KMS-11 (cell line): ENCODE measurements at regions not wholly inside any gene's neighbourhood (a gene's known extent, or its start where the extent isn't known, plus 50 kb on each side); places are given as distances from the start of the nearest gene placed in this dataset.

Experiments used
- H2AFZ ChIP-seq: fragments of 200-600 bp; sonication (generic); 2 replicates; pipeline ENCODE4 v1.6.1; 2016; ENCODE audit warnings: antibody characterized with exemption, mixed run types, low read depth
- H3K27ac ChIP-seq: fragments of 200-600 bp; sonication (generic); 2 replicates; pipeline ENCODE4 v1.6.1; 2016; ENCODE audit warnings: mild to moderate bottlenecking, mixed run types
- H3K27me3 ChIP-seq: fragments of 200-600 bp; sonication (generic); 2 replicates; pipeline ENCODE4 v1.6.1; 2017; ENCODE audit warnings: mild to moderate bottlenecking, low read depth, mixed run types, moderate library complexity; ENCODE audit not compliant: insufficient read depth
- H3K36me3 ChIP-seq: fragments of 200-600 bp; sonication (generic); 2 replicates; pipeline ENCODE4 v1.6.1; 2017; ENCODE audit warnings: mild to moderate bottlenecking, mixed run types; ENCODE audit not compliant: insufficient read depth
- H3K4me1 ChIP-seq: fragments of 200-600 bp; sonication (generic); 2 replicates; pipeline ENCODE4 v1.6.1; 2016; ENCODE audit warnings: mild to moderate bottlenecking, low read depth, mixed run types; ENCODE audit not compliant: poor library complexity, severe bottlenecking
- H3K4me2 ChIP-seq: fragments of 200-600 bp; sonication (generic); 2 replicates; pipeline ENCODE4 v1.7.0; 2016; ENCODE audit warnings: mild to moderate bottlenecking, mixed run types
- H3K4me3 ChIP-seq: fragments of 200-600 bp; sonication (generic); IDR thresholded peaks from 2 replicates; pipeline ENCODE4 v1.6.1; 2017; ENCODE audit warnings: low read depth, low read length, mixed read lengths; ENCODE audit not compliant: insufficient read depth
- H3K79me2 ChIP-seq: fragments of 200-600 bp; sonication (generic); 2 replicates; pipeline ENCODE4 v1.6.1; 2016; ENCODE audit warnings: low read depth, mixed run types; ENCODE audit not compliant: insufficient read depth
- H3K9ac ChIP-seq: fragments of 200-600 bp; sonication (generic); 2 replicates; pipeline ENCODE4 v1.6.1; 2016; ENCODE audit warnings: mild to moderate bottlenecking, mixed run types
- H4K20me1 ChIP-seq: fragments of 200-600 bp; sonication (generic); 2 replicates; pipeline ENCODE4 v1.6.1; 2016; ENCODE audit warnings: mild to moderate bottlenecking, mixed run types; ENCODE audit not compliant: insufficient read depth
- TF ChIP-seq, protein P1 (sequence below): fragments of 200-600 bp; sonication (generic); conservative IDR thresholded peaks from 2 replicates; pipeline ENCODE4 v1.6.1; 2017; ENCODE audit warnings: low read depth, mild to moderate bottlenecking, antibody characterized with exemption, low read length, moderate library complexity, mixed read lengths

DNA sequence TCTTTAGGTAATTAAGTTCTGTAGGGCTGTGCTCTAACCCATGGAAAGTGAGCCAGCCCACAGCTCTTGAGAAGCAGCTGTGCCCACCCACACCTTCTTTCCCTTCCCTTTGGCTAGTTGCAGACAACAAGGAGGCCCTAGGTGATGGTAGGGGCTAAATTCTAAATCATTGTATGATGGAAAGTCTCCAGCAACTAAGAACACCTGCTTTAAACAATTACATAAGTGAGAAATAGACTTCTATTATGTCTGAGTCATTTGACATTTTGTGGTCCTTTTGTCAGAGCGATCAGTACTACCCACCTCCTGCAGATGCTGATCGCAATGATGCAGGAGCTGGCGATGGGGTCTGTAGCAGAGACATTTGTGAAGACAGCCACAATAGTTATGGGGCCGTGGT lies 79.6 kb downstream of the TEX51 start:
- no peaks in the 10 kb centered on the region for H3K79me2 ChIP-seq
- TF ChIP-seq, protein P1, sequence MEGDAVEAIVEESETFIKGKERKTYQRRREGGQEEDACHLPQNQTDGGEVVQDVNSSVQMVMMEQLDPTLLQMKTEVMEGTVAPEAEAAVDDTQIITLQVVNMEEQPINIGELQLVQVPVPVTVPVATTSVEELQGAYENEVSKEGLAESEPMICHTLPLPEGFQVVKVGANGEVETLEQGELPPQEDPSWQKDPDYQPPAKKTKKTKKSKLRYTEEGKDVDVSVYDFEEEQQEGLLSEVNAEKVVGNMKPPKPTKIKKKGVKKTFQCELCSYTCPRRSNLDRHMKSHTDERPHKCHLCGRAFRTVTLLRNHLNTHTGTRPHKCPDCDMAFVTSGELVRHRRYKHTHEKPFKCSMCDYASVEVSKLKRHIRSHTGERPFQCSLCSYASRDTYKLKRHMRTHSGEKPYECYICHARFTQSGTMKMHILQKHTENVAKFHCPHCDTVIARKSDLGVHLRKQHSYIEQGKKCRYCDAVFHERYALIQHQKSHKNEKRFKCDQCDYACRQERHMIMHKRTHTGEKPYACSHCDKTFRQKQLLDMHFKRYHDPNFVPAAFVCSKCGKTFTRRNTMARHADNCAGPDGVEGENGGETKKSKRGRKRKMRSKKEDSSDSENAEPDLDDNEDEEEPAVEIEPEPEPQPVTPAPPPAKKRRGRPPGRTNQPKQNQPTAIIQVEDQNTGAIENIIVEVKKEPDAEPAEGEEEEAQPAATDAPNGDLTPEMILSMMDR, result no peak
- H3K9ac ChIP-seq, result no peak overlapping the region

DNA sequence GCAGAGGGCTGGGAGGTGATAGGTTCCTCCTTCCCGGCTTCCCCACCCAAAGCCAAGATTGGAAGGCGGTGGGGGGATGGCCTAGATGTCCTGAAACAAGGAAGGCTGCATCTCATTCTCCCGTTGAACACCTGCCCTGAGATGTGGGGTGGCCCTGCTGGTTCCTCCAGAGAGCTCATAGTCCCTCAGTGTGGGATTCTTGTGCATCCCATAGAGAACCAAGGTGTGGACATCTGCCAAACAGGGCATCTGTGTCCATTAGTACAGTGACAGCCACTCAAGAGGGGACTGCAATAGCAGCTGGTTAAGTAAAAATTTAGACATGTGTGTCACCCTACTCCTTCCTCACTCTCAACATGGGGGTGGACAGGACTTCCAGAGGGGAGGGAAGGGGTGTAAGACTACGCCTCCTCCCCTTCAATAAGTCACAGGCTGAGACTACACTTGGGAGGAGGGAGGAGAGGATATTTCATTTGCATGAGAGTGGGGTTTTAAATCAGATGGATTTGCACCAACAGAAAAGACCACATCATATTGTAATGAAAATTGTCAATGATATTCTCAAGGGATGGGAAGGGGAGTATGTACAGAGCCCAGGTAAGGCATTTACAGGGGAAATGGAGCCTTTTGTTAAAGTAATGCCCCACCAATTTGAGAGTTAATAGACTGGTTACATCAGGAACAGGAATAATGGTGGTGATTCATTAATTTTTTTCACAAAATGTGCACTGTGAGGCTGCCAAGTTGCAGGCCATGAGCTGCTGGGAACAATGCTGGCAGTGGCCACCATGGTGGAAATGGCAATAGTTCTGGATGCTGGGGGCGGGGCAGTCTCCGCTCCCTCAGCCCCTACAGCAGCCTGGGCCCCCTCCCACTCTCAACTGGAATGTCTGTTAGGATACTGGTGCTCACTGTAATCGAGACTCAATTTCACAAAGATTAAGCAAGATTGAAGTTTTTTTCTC lies 80.6 kb downstream of the TEX51 start:
- no peaks in the 10 kb centered on the region for H3K36me3 ChIP-seq
- no peak overlapping the region for H2AFZ ChIP-seq
- no peaks in the 10 kb centered on the region for H3K79me2 ChIP-seq
- no peak overlapping the region for H3K4me2 ChIP-seq
- no peak overlapping the region for H3K27ac ChIP-seq
- no peak overlapping the region for H3K4me3 ChIP-seq
- H4K20me1 ChIP-seq, result no peaks in the 10 kb centered on the region
- H3K27me3 ChIP-seq, result no peaks in the 10 kb centered on the region
- TF ChIP-seq, protein P1, result no peak
- no peaks in the 10 kb centered on the region for H3K4me1 ChIP-seq
- H3K9ac ChIP-seq, result no peak overlapping the region

More for the DNA sequence above, 79.6 kb downstream of the TEX51 start:
- H3K4me1 ChIP-seq, result no peaks in the 10 kb centered on the region
- no peaks in the 10 kb centered on the region for H3K27me3 ChIP-seq
- no peak overlapping the region for H3K4me3 ChIP-seq
- H3K36me3 ChIP-seq, result no peaks in the 10 kb centered on the region
- H4K20me1 ChIP-seq, result no peaks in the 10 kb centered on the region
- no peak overlapping the region for H2AFZ ChIP-seq
- H3K4me2 ChIP-seq, result no peak overlapping the region
- no peak overlapping the region for H3K27ac ChIP-seq

DNA sequence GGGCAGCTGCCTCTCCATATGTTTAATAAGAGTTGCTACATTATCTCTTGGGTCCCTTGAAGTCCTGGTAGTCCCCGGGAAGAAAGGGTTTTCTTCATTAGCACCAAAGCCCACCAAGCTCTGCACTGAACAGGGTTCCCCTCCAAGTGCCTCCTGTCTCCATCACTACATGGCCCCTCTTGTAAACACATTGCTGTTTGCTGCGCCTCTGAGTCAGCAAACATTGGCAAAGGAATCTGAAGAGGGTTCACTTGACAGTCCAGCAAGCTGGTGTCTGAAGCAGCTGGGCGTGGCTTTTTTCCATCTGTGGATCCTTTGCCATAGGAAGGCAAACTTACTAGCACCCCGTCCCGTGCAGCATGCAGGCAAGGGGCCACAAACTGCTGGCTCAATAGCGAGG lies 82.8 kb downstream of the TEX51 start:
- Histone ChIP-seq H3K9ac (no peak overlapping the region), H3K4me3 (no peak overlapping the region), H3K27ac (no peak overlapping the region), H2AFZ (no peak overlapping the region), H3K4me2 (no peak overlapping the region), H3K27me3 (no peaks in the 10 kb centered on the region), H3K79me2 (no peaks in the 10 kb centered on the region), H3K4me1 (no peaks in the 10 kb centered on the region), H3K36me3 (no peaks in the 10 kb centered on the region), H4K20me1 (no peaks in the 10 kb centered on the region)
- TF ChIP-seq, protein P1, result no peak

DNA sequence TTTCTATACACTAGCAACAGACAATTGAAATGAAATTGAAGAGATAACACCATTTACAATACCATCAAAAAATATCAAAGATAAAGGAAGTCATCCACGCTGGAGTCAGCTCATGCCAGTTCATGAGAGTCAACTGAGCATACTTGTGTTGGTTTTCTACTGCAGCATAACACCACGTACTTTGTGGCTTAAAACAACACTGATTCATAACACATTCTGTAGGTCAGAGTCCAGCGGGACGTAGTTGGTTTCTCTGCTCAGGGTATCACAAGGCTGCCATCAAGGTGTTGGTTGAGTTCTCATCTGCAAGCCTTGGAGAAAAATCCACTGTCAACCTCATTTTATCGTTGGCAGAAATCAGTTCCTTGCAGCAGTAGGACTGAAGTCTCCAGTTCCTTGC lies 84.2 kb downstream of the TEX51 start:
- Histone ChIP-seq H3K4me3 (no peak overlapping the region), H3K27ac (no peak overlapping the region), H3K4me1 (no peaks in the 10 kb centered on the region), H3K79me2 (no peaks in the 10 kb centered on the region), H4K20me1 (no peaks in the 10 kb centered on the region), H2AFZ (no peak overlapping the region), H3K9ac (no peak overlapping the region), H3K36me3 (no peaks in the 10 kb centered on the region), H3K27me3 (no peaks in the 10 kb centered on the region), H3K4me2 (no peak overlapping the region)
- TF ChIP-seq, protein P1, result no peak
